ENCODE measurements at regions not wholly inside any gene's neighbourhood (a gene's known extent, or its start where the extent isn't known, plus 50 kb on each side); places are given as distances from the start of the nearest gene placed in this dataset.

GRCh38 chr2:61742955-61743354 lies 110.9 kb downstream of the FAM161A start:
- no peak for DNase-seq (ENCODE audit: low read depth)
- no peak for TF ChIP-seq CTCF (conservative IDR thresholded peaks at IDR 0.05; ENCODE audit: control insufficient read depth, insufficient read depth, low read depth, low read length)
- H3K4me3 ChIP-seq (ENCODE audit: control insufficient read depth, low read depth, low read length) = no peak overlapping the region

GRCh38 chr2:61737841-61738240 lies 116.0 kb downstream of the FAM161A start:
- H3K4me3 ChIP-seq (ENCODE audit: control insufficient read depth, low read depth, low read length) = no peak overlapping the region
- TF ChIP-seq CTCF (conservative IDR thresholded peaks at IDR 0.05; ENCODE audit: control insufficient read depth, insufficient read depth, low read depth, low read length) = no peak
- no peak for DNase-seq (ENCODE audit: low read depth)

- H3K4me3 ChIP-seq (ENCODE audit: control insufficient read depth, low read depth, low read length) = no peak overlapping the region
- TF ChIP-seq CTCF (conservative IDR thresholded peaks at IDR 0.05; ENCODE audit: control insufficient read depth, insufficient read depth, low read depth, low read length) = no peak
- DNase-seq (ENCODE audit: low read depth) = peak; percentile 17
Observed at GRCh38 chr2:61736953-61737352, 116.9 kb downstream of the FAM161A start.

GRCh38 chr2:61733563-61733962 lies 120.3 kb downstream of the FAM161A start:
- H3K4me3 ChIP-seq (ENCODE audit: control insufficient read depth, low read depth, low read length) = no peak overlapping the region
- TF ChIP-seq CTCF (conservative IDR thresholded peaks at IDR 0.05; ENCODE audit: control insufficient read depth, insufficient read depth, low read depth, low read length) = no peak
- DNase-seq (ENCODE audit: low read depth) = no peak

GRCh38 chr2:61732787-61733186 lies 121.1 kb downstream of the FAM161A start:
- H3K4me3 ChIP-seq (ENCODE audit: control insufficient read depth, low read depth, low read length) = no peak overlapping the region
- no peak for DNase-seq (ENCODE audit: low read depth)
- no peak for TF ChIP-seq CTCF (conservative IDR thresholded peaks at IDR 0.05; ENCODE audit: control insufficient read depth, insufficient read depth, low read depth, low read length)

- no peak overlapping the region for H3K4me3 ChIP-seq (ENCODE audit: control insufficient read depth, low read depth, low read length)
- DNase-seq (ENCODE audit: low read depth) = no peak
- TF ChIP-seq CTCF (conservative IDR thresholded peaks at IDR 0.05; ENCODE audit: control insufficient read depth, insufficient read depth, low read depth, low read length) = no peak
Observed at GRCh38 chr2:61727746-61728145, 126.1 kb downstream of the FAM161A start.

Data from fibroblast of mammary gland (primary cell).